ENCODE measurements at regions not wholly inside any gene's neighbourhood (a gene's known extent, or its start where the extent isn't known, plus 50 kb on each side); places are given as distances from the start of the nearest gene placed in this dataset.

GRCh38 chr2:125456693-125457363 is 1199.1 kb upstream of the GYPC start:
- Histone ChIP-seq H2AFZ (ENCODE audit: insufficient read depth, low read depth, low read length, poor library complexity, severe bottlenecking) (no peak overlapping the region), H3K9ac (ENCODE audit: insufficient read depth, low read length, poor library complexity, severe bottlenecking) (no peak overlapping the region), H3K27me3 (ENCODE audit: control insufficient read depth in 2 of 2, insufficient read depth in 2 of 2, low read length in 2 of 2) (no peaks in the 10 kb centered on the region), H3K4me2 (replicated peaks; ENCODE audit: extremely low read depth, low read length, poor library complexity, severe bottlenecking) (no peak overlapping the region), H3K4me1 (ENCODE audit: control insufficient read depth in 1 of 2, insufficient read depth in 2 of 2, low read length in 2 of 2) (no peaks in the 10 kb centered on the region), H3K79me2 (ENCODE audit: insufficient read depth, low read length) (no peaks in the 10 kb centered on the region), H3K27ac (ENCODE audit: low read depth in 1 of 2, low read length in 2 of 2) (no peak overlapping the region), H4K20me1 (ENCODE audit: insufficient read depth, low read length) (no peaks in the 10 kb centered on the region), H3K4me3 (replicated peaks in 1 of 3; ENCODE audit: low read depth in 2 of 3, low read length in 3 of 3) (no peak overlapping the region), H3K9me3 (replicated peaks in 1 of 2; ENCODE audit: control insufficient read depth in 1 of 2, insufficient read depth in 1 of 2, low read length in 2 of 2) (peaks cover 0 to 4% of the 10 kb centered on the region in 2 donors), H3K36me3 (replicated peaks in 1 of 2; ENCODE audit: control insufficient read depth in 1 of 2, insufficient read depth in 2 of 2, low read length in 2 of 2) (no peaks in the 10 kb centered on the region)
- intact Hi-C loops (cut with micrococcal nuclease) = no loop called here
- Mint-ChIP-seq H3K4me1 (no peaks in the 10 kb centered on the region), H3K9me3 (peaks cover 1 to 6% (median 3%) of the 10 kb centered on the region in 7 donors), H3K27me3 (ENCODE audit: low read depth in 3 of 3) (no peaks in the 10 kb centered on the region), H3K4me3 (no peak overlapping the region), H3K36me3 (no peaks in the 10 kb centered on the region), H3K27ac (no peak overlapping the region)
- WGBS (ENCODE audit: insufficient coverage) = 100% methylated on average over 1 of the region's 3 CpGs
- no peak for TF ChIP-seq CTCF (IDR thresholded peaks at IDR 0.05)
- DNase-seq = no peak

- H3K4me1 ChIP-seq (ENCODE audit: control insufficient read depth in 1 of 2, insufficient read depth in 2 of 2, low read length in 2 of 2) = no peaks in the 10 kb centered on the region
- Mint-ChIP-seq H3K27me3 (ENCODE audit: low read depth in 3 of 3) (peaks cover 0 to 1% (median 0%) of the 10 kb centered on the region in 3 donors), H3K9me3 (peaks cover 2 to 16% (median 6%) of the 10 kb centered on the region in 7 donors), H3K4me3 (no peak overlapping the region), H3K27ac (peak overlapping the region in 1 of 7 donors; percentile 9), H3K36me3 (no peaks in the 10 kb centered on the region), H3K4me1 (no peaks in the 10 kb centered on the region)
- intact Hi-C loops (cut with micrococcal nuclease) = no loop called here
- H3K4me2 ChIP-seq (replicated peaks; ENCODE audit: extremely low read depth, low read length, poor library complexity, severe bottlenecking) = no peak overlapping the region
- WGBS (ENCODE audit: insufficient coverage) = 70% methylated on average over 12 of the region's 12 CpGs
- no peaks in the 10 kb centered on the region for H3K79me2 ChIP-seq (ENCODE audit: insufficient read depth, low read length)
- H3K9ac ChIP-seq (ENCODE audit: insufficient read depth, low read length, poor library complexity, severe bottlenecking) = no peak overlapping the region
- no peak overlapping the region for H3K4me3 ChIP-seq (replicated peaks in 1 of 3; ENCODE audit: low read depth in 2 of 3, low read length in 3 of 3)
- peaks cover 15 to 20% of the 10 kb centered on the region in 2 donors for H3K9me3 ChIP-seq (replicated peaks in 1 of 2; ENCODE audit: control insufficient read depth in 1 of 2, insufficient read depth in 1 of 2, low read length in 2 of 2)
- H3K27me3 ChIP-seq (ENCODE audit: control insufficient read depth in 2 of 2, insufficient read depth in 2 of 2, low read length in 2 of 2) = no peaks in the 10 kb centered on the region
- H3K27ac ChIP-seq (ENCODE audit: low read depth in 1 of 2, low read length in 2 of 2) = no peak overlapping the region
- no peaks in the 10 kb centered on the region for H4K20me1 ChIP-seq (ENCODE audit: insufficient read depth, low read length)
- TF ChIP-seq CTCF (IDR thresholded peaks at IDR 0.05) = no peak
- H3K36me3 ChIP-seq (replicated peaks in 1 of 2; ENCODE audit: control insufficient read depth in 1 of 2, insufficient read depth in 2 of 2, low read length in 2 of 2) = no peaks in the 10 kb centered on the region
- no peak for DNase-seq
- no peak overlapping the region for H2AFZ ChIP-seq (ENCODE audit: insufficient read depth, low read depth, low read length, poor library complexity, severe bottlenecking)
Measured at GRCh38 chr2:125471963-125472362, 1184.0 kb upstream of the GYPC start.
